NCI-H1694 treated with DMSO at 0.1 percent for 48 hours (cell line): ENCODE measurements at regions not wholly inside any gene's neighbourhood (a gene's known extent, or its start where the extent isn't known, plus 50 kb on each side); places are given as distances from the start of the nearest gene placed in this dataset.

ENCODE experiments used
- DNase-seq: peaks from one replicate; lab custom pipeline; 2025; lab: John Stamatoyannopoulos, UW

GRCh38 chr1:73953586-73953985, 244.4 kb downstream of the LRRIQ3 start:
- DNase-seq, result no peak

- no peak for DNase-seq
Measured at GRCh38 chr1:73953186-73953585, 244.8 kb downstream of the LRRIQ3 start.

GRCh38 chr1:73948055-73948454, 249.9 kb downstream of the LRRIQ3 start:
- DNase-seq, result no peak

GRCh38 chr1:73947009-73947408, 251.0 kb downstream of the LRRIQ3 start:
- no peak for DNase-seq

- no peak for DNase-seq
Measured at GRCh38 chr1:73943270-73943669, 254.7 kb downstream of the LRRIQ3 start.

GRCh38 chr1:73930293-73930692, 267.7 kb downstream of the LRRIQ3 start:
- no peak for DNase-seq

GRCh38 chr1:73914951-73915350, 283.0 kb downstream of the LRRIQ3 start:
- no peak for DNase-seq

GRCh38 chr1:73913025-73913424, 285.0 kb downstream of the LRRIQ3 start:
- DNase-seq, result no peak

- DNase-seq, result no peak
Measured at GRCh38 chr1:73911849-73912248, 286.1 kb downstream of the LRRIQ3 start.

GRCh38 chr1:73910466-73910865, 287.5 kb downstream of the LRRIQ3 start:
- no peak for DNase-seq

GRCh38 chr1:73910062-73910461, 287.9 kb downstream of the LRRIQ3 start:
- DNase-seq, result no peak

- DNase-seq, result no peak
Measured at GRCh38 chr1:73909043-73909562, 288.9 kb downstream of the LRRIQ3 start.

- DNase-seq, result no peak
Measured at GRCh38 chr1:73907051-73907450, 290.9 kb downstream of the LRRIQ3 start.

- DNase-seq, result no peak
Measured at GRCh38 chr1:73903092-73903491, 294.9 kb downstream of the LRRIQ3 start.

GRCh38 chr1:73901738-73902137, 296.2 kb downstream of the LRRIQ3 start:
- no peak for DNase-seq

GRCh38 chr1:73899311-73899710, 298.7 kb downstream of the LRRIQ3 start:
- DNase-seq, result no peak

GRCh38 chr1:73898540-73898939, 299.4 kb downstream of the LRRIQ3 start:
- no peak for DNase-seq

GRCh38 chr1:73887412-73887811, 310.6 kb downstream of the LRRIQ3 start:
- no peak for DNase-seq

- DNase-seq, result no peak
Measured at GRCh38 chr1:73886716-73887115, 311.3 kb downstream of the LRRIQ3 start.

- DNase-seq, result no peak
Measured at GRCh38 chr1:73874806-73875205, 323.2 kb downstream of the LRRIQ3 start.

- no peak for DNase-seq
Measured at GRCh38 chr1:73868810-73869336, 329.1 kb downstream of the LRRIQ3 start.

GRCh38 chr1:73862355-73862754, 335.6 kb downstream of the LRRIQ3 start:
- no peak for DNase-seq

GRCh38 chr1:73860421-73860950, 337.5 kb downstream of the LRRIQ3 start:
- DNase-seq, result no peak

- DNase-seq, result no peak
Measured at GRCh38 chr1:73859227-73859626, 338.7 kb downstream of the LRRIQ3 start.
